Stimulated activated CD4-positive, alpha-beta T cell treated with anti-CD3 and anti-CD28 coated beads, Interleukin-4, amount 100 ng/mL, for 48 hours (primary cell): ENCODE measurements at regions not wholly inside any gene's neighbourhood (a gene's known extent, or its start where the extent isn't known, plus 50 kb on each side); places are given as distances from the start of the nearest gene placed in this dataset.
"Not testable (repeated sequence)": the region's sequence is repeated elsewhere in the genome, so short reads cannot be mapped to it uniquely, and the experiment has no call there.

ENCODE experiments used
- DNase-seq, 2 donors: peaks; one replicate each; pipeline ENCODE4 v3.0.0-alpha.2; 2020; ENCODE audit warnings: low read depth in 2 of 2

DNA sequence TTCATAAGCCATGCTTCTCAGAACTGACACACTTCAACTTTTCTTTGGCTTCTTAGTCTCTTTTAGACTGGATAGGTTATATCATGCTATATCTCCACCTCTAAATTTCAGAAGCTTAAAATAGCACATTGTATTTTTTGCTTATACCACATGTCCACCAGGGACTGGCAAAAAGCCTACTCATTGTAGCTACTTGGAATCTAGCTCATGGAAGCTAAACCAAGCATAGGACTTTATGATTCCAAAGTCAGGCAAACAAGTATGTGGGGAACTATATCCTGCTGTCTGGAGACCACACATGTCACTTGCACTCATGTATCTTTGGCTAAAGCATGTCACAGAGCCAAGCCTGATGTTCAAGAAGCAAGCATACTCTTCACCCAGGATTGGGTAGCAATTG, 245.0 kb upstream of the RASGRP1 start:
- DNase-seq: no peak

DNA sequence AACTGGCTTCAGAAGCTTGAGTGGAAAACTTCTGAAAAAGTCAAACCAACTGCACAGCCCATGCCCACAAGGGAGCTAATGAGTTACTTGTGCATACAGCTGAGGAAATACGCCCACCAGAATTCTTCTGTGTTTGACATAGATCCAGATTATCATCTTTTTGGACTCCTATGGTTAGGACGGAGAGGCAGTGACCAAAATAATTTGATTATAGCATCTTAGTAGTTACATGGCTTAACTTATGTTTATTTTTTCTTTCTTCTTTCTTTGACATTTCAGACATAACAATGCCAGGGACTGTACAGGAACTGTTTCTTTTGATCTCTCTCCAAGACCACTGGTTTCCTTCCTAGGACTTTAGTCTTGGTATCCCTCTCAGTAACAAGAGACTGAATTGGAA, 246.1 kb upstream of the RASGRP1 start:
- DNase-seq: no peak

DNA sequence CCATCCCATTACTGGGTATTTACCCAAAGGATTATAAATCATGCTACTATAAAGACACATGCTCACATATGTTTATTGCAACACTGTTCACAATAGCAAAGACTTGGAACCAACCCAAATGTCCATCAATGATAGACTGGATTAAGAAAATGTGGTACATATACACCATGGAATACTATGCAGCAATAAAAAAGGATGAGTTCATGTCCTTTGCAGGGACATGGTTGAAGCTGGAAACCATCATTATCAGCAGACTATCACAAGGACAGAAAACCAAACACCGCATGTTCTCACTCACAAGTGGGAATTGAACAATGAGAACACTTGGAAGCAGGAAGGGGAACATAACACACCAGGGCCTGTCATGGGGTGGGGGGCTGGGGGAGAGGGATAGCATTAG, 249.6 kb upstream of the RASGRP1 start:
- not testable (repeated sequence) for DNase-seq

DNA sequence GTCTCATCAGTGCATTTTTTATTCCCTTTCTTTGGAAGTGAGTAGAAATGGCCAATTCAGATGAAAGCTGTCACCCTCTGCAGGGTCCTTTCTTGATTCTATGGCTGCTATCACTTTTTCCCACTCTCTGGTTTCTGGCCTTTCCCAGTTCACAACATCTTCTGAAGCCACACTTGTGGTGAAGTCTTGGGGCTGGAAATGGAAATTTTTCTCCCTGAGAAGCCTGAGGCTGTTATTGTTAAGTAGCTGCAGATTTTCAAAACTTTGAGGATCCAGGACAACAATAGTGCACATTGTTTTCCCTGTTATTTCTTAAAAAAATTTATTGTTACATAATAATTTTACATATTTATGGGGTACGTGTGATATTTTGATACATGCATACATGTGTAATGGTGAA, 250.3 kb upstream of the RASGRP1 start:
- no peak for DNase-seq

DNA sequence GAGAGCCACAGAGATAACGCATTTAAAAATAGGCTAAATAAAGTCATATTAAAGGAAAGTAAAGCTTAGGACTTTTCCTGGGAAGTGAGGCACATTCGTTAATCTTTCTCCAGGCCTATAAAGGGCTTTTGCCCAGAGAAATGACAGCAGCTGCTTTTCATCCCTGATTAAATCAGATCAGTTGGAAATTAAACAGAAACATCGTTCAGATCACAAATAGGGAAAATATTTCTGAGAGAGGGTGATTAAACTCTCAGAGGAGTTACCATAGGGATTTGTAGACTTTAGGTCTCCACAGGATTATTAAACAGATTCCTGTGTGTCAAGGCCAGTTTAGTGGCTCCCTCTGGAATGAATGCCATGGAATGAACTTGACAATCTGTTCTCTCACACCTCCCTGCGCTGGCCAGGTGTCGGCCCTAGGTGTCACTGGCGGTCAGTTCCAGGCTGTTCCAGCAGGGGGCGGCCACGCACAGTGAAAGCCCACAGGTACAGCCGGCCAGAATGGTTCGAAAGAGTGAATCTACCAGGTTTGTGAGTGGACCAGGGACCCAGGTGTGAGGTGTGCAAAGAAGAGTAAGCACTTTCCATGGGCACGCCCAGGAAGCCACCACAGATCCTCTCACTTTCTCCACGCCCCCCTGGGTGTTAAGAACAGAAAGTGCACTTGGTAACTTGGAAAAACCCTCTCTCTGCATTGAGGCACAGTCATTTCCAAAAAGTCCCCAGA, 253.0 kb upstream of the RASGRP1 start:
- DNase-seq: peak; percentile 69 to 87

DNA sequence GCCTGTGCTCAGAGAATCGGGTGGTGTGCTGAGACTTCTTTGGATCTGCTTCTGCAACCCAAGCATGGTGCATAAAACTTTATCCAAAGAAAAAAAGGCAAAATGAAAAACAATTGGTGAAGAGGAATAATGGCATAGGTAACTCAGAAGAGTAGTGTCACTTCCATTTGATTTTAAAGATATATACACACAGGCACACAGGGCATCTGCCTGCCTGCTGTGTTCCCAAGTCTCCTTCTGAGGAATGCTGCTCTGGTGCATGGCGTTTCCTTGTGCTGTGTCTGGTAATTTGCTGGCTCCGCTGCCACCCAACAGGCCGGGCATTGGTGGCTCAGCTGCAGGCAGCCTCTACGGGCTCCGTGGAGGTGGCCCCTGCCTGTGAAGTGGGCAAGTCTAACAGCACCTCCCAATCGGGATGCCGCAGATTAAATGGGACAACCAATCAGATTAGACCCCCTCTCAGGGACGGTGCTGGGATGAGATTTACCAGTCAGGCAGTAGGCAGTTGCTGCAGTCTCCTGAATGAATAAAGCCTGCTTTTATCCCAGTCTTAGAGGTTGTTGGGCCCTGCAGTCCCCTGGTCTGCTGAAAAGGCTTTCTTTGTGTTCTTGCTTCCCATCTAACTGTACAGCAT, 253.7 kb upstream of the RASGRP1 start:
- no peak for DNase-seq

DNA sequence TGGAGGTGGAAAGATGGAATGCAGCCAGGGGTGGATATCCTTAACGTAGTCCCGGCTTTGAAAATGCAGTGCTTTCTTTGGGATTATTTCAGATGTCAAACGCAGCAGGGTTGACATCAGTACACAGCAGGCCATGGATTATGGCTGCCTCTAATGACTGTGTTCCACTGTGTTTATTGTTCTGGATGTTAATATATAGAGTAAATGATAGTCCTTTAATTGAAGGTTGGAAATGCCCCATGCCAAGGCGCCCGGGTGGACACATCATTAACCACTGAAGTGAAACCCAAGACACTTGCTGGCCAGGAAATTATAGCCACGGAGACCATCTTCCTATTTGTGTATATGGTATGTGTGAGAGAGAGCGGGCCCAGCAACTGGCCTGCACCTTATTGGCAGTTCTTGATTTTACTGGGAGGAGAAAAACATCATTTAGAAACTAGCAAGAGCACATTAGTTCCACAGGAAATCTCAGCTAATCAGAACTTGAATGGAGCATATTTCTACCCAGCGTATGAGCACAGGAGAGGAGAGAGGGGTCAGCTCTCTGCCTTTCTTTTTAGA, 254.9 kb upstream of the RASGRP1 start:
- no peak for DNase-seq

DNA sequence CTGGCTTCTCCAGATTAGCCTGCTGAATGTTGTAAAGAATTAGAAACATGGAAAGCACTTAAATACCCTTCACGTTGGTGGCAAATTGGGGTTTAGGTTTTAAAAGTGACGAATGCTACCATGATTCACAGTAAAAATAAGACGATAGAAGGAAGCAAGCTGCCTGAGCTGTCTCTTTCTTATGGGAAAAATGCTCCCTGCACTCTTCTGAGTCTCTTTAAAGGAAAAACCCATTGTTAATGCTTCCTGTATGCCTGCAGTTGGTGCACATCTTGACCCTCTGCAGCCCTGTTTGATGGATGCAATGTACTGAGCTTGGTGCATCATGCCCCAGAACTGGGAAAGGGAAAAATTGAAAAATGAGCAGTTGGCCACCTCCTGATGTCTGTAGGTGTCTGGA, 258.6 kb upstream of the RASGRP1 start:
- DNase-seq: no peak

DNA sequence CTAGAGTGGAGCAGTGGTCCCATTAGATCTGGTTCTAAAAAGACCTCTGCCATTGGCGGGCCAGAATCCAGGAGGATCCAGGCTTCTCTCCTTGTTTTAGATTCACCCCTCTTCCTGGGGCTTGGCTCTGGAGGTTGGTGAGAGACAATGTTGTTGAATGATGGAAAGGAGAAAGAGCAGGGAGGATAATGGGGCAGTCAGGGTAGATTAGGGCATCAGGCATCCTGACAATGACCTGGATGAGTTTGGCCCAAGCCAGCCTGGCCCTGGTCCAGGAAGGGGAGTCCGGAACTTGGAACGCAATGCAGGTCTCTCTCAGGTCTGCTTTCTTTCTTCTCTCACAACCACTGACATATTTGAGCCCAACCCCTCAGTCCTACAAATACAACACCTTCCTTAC, 260.1 kb upstream of the RASGRP1 start:
- no peak for DNase-seq

DNA sequence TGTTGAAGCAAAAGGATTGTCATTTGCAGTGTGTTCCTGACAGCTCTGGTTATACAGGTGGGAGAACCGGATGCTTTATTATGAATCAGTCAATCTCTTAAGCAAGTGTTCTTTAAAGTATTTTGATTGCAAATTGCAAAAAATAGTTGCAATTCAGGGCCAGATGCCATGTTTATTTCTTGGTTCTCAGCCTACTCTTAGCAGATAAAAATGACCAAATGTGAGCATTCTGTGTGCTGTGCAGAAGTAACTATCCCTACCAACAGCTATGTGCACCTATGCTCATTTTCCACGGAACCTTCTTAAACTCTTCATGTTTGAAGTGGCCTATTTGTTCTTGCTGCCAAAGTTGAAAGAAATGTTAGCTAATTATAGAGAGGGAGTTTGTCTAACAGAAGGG, 262.3 kb upstream of the RASGRP1 start:
- DNase-seq: no peak

DNA sequence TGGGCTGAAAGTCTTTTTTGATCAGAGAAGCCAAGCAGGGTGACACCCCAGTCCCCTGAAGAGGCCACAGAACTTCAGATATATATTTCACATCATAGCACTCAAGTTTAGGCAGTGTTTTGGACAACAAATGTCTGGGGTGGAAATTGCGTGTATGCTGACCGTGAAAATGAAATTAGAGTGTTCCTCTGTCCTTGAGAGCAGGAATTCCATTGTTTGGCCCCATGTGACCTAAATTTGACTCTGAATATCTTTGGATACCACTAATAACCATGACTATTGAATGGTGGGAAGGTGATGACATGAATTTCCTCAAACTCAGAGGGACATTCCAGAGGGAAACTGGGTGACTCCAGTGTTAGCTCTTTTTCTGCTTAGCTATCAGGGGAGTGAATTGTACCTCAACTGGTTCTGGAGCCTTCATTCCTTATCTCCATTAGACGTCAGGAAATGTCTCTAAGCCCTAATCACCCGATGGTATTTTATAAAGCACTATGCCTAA, 263.5 kb upstream of the RASGRP1 start:
- DNase-seq: no peak

DNA sequence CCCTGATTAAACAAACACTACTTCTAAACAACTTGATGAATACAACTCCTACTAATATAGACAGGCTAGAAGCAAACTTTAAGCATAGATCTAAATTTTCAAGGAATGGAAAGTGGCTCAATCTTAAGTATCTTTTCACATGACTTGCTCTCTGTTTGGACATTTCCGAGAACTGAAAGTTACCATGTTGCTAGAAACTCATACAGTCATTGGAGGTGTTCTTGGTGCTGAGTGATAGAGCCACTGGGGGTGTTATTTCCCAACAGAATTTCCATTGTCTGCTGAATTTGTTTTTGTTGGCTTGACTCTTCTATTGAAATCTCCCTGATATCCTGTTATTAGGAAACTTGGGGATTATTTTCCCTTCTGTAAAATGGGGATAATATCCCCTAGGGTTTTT, 264.5 kb upstream of the RASGRP1 start:
- DNase-seq: no peak

DNA sequence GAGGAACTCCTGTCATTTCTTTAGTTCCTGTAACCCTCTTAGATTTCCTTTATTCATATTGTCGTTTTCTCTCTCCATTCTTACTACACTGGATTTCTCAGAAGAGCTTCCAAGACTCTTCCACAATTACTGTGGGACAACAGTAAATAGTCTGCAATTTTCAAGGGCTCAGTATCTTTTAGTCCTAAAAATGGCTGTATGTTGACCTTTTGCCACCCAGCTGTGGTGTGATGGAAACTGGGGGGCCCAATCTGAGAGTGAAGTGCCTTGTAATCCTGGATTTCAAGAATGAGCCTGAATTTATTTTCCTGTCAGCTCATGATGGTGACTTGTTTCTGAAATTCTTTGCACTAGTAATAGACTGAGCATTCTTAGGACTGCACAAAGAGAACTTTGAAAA, 277.6 kb upstream of the RASGRP1 start:
- DNase-seq: no peak

DNA sequence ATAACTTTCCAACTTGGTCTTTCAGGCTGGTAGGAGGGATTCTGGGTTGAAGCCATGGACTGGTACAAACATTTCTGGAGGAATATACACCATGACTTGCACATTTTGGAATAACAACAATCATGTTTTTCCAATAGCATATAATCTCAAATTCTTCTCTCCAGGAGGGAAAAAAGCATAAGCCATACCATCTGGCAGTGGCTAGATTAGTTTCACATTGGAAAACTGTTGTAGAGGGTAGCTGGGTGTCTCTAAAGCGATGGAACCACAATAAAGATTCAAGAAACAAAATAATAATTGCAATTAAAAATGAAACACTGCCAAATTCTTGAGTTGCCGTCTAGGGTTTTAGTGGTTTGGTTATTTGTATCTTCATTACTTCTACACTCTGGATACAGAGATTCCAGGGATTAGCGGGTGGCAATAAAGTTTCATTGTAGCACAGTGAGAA, 278.5 kb upstream of the RASGRP1 start:
- no peak for DNase-seq

DNA sequence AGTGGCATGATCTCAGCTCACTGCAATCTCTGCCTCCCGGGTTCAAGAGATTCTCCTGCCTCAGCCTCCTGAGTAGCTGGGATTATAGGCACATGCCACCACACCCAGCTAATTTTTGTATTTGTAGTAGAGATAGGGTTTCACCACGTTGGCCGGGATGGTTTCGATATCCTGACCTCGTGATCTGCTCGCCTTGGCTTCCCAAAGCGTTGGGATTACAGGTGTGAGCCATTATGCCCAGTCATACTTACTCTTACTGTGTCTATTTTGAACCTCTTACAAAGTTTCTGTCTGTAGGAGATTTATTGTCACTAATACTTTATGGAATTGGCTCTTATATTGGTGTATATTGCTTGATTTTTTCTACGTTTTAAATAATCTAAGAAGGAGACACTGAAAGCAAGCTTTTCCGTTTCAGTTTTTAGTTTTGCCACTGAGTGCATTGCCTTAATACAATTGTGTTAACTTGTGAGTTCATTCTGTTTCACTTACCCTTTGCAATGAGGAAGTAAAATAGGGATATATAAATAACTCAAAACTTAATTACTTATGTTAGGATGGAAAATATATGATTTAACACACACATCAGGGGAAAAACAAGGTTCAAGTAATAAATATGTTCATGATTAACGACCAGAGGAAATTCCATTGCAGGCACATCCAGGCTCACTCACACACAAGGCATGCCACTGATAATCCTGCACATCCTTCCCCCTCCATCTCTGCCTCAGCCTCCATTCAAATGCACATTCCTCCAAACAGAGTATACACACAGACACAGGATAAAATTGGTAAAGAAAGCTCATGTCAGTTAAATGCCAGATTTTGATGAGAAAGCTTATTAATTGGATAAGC, 279.3 kb upstream of the RASGRP1 start:
- DNase-seq: no peak

DNA sequence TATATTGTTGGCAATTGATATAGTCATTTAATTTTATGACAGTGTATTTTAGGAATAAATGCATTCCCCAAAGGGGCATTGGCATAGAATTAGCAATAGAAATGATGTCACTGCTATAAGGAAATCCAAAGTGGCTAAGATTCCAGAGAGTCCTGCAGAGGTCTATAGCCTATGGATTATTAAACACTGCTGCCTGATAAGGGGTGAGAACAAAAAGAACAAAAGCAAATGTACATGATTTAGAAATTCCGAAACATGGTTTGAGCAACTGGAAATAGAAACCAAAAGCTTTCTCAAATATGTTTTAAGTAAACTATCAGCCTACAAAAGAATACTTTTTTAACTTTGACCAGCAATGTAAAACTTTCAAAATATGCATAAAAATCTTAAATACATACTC, 280.1 kb upstream of the RASGRP1 start:
- no peak for DNase-seq

DNA sequence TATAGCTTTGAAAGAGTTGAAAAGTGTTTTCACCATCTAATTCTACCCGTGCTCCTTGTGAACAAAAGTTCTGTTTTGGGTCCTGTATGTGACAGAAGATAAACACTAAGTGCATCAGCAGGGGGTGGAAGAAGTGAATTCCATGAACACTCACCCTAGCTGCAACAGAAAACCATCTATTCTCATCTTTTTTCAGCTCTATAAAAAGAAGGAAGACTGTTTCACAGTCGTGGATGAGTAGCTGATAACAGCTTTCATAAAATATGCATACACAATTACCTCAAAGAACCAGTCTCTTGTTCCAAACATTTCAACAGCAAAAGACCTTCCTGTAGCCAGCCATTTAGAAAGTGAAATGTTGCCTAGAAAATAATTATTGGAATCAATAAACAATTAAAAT, 281.7 kb upstream of the RASGRP1 start:
- no peak for DNase-seq

DNA sequence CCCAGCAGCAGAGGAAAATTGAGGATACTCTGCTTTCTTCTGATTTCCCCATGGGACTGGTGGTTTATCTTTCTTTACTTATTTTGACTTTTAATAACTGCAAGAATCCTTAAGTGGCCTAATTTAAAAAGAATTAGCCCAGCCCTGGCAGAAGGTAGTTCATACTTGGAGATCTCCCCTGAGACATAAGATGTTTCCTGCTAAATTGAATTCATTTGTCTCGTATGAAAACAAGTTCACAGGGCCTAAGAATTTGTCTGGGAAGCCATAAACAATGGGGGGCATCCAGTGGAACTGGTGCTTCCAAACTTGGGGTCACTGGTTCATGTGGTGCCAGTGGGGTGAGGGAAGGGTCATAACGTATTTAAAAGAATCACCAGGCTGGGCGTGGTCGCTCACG, 283.1 kb upstream of the RASGRP1 start:
- DNase-seq: no peak

DNA sequence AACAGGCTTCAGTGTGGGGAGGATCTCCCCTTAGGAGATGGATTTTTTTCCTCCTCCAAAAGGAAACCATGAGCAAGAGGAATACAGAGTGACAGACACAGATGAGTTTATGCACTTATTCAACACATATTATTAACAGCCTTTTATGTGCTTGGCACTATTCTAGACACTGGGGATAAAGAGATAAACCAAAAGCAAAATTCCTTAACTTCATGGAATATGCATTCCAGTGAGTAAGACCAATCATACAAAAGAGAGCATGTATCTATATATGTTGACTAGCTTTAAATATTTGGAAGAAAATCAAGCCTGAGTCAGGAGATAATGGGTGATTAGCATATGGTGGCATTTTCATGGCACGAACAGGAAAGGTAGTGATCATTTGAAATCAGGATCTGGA, 284.4 kb upstream of the RASGRP1 start:
- DNase-seq: no peak

DNA sequence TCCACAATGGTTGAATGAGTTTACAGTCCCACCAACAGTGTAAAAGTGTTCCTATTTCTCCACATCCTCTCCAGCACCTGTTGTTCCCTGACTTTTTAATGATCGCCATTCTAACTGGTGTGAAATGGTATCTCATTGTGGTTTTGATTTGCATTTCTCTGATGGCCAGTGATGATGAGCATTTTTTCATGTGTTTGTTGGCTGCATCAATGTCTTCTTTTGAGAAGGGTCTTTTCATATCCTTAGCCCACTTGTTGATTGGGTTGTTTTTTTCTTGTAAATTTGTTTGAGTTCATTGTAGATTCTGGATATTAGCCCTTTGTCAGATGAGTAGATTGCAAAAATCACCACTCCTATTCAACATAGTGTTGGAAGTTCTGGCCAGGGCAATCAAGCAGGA, 287.6 kb upstream of the RASGRP1 start:
- DNase-seq: not testable (repeated sequence)

DNA sequence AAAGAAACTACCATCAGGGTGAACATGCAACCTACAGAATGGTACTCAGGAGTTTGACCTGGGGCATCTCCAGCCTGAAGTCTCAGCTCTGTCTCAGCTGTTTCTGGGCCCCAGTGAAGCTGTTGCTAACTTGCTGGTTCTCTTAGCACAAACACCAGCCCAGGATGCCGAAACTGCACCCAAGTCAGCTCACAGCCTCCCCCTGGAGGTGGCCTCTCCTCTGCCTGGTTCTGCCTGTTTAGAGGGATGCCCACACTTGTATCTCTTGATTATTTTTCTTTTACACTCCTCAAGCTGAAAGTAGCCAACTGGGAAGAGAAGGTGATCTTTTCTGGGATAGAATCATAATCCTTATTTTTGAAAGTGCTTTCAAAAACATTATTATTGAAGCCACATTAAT, 289.0 kb upstream of the RASGRP1 start:
- DNase-seq: no peak

DNA sequence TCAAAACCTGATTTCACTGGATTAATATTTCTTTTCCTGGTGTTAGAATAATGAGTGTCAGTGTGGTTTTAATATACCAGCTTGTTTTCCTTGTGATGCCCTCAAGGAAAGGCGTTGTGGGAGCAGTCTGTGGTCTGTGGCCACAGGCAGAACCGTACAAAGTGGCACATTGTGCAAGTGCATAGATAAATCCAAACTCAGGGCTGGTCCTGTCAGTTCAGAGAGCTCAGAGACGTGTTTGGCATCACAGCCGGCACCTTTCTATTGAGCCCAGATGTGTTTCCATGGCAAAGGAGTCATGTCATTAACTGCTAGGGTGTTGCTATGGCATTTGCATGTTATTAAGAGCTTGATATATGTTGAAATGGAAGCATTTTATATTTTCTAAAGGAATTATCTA, 289.9 kb upstream of the RASGRP1 start:
- no peak for DNase-seq
